DND-41 (cell line): ENCODE measurements at regions not wholly inside any gene's neighbourhood (a gene's known extent, or its start where the extent isn't known, plus 50 kb on each side); places are given as distances from the start of the nearest gene placed in this dataset.

Experiments used
- ATAC-seq: fragments of 200-7000 bp; cut with Tn5 transposase; 3 replicates; pipeline ENCODE4 v1.9.1; 2021; ENCODE audit warnings: low read depth; ENCODE audit not compliant: insufficient read depth
- DNase-seq: peaks from one replicate; pipeline ENCODE4 v3.0.0-alpha.2; 2020
- H2AFZ ChIP-seq: 2 replicates; pipeline ENCODE4 v1.6.0; 2012; ENCODE audit warnings: low read depth, low read length
- H3K27ac ChIP-seq: 2 replicates; pipeline ENCODE4 v1.5.1; 2012; ENCODE audit warnings: low read length, inconsistent platforms
- H3K27me3 ChIP-seq: fragments of 200-600 bp; sonication (generic); 2 replicates; pipeline ENCODE4 v1.6.0; 2012; ENCODE audit warnings: low read length, mild to moderate bottlenecking, inconsistent platforms; ENCODE audit not compliant: insufficient read depth, poor library complexity
- H3K36me3 ChIP-seq: 2 replicates; pipeline ENCODE4 v1.5.1; 2012; ENCODE audit warnings: low read length, inconsistent platforms; ENCODE audit not compliant: insufficient read depth
- H3K4me1 ChIP-seq: 2 replicates; pipeline ENCODE4 v1.5.1; 2012; ENCODE audit warnings: mild to moderate bottlenecking, low read length; ENCODE audit not compliant: insufficient read depth
- H3K4me2 ChIP-seq: 2 replicates; pipeline ENCODE4 v1.6.0; 2012; ENCODE audit warnings: mild to moderate bottlenecking, moderate library complexity, low read length, inconsistent platforms; ENCODE audit not compliant: insufficient read depth
- H3K4me3 ChIP-seq, 2 experiments: fragments of 200-600 bp in 1 of 2; shearing (Covaris generic) in 1 of 2; 2 replicates each; pipeline ENCODE4 v1.5.1; 2012 to 2016; ENCODE audit warnings: inconsistent platforms in 2 of 2, low read length in 2 of 2, mild to moderate bottlenecking in 2 of 2, low read depth in 1 of 2, moderate library complexity in 1 of 2
- H3K79me2 ChIP-seq: 2 replicates; pipeline ENCODE4 v1.6.0; 2012; ENCODE audit warnings: low read length, inconsistent platforms; ENCODE audit not compliant: insufficient read depth
- H3K9ac ChIP-seq: 2 replicates; pipeline ENCODE4 v1.6.0; 2012; ENCODE audit warnings: low read depth, mild to moderate bottlenecking, inconsistent platforms, low read length, moderate library complexity
- H3K9me3 ChIP-seq: 2 replicates; pipeline ENCODE4 v1.5.1; 2012; ENCODE audit warnings: low read length, moderate library complexity, mild to moderate bottlenecking, inconsistent platforms; ENCODE audit not compliant: insufficient read depth, severe bottlenecking
- H4K20me1 ChIP-seq: 2 replicates; pipeline ENCODE4 v1.6.0; 2012; ENCODE audit warnings: low read length; ENCODE audit not compliant: insufficient read depth
- EZH2 ChIP-seq: IDR thresholded peaks from 3 replicates; pipeline ENCODE4 v1.6.1; 2012; ENCODE audit warnings: borderline replicate concordance, low read depth, mild to moderate bottlenecking, moderate library complexity, low read length, inconsistent platforms; ENCODE audit not compliant: severe bottlenecking
- TF ChIP-seq, protein P1 (sequence below): IDR thresholded peaks from 2 replicates; pipeline ENCODE4 v1.5.1; 2012; ENCODE audit warnings: borderline replicate concordance, low read length, moderate library complexity, mild to moderate bottlenecking; ENCODE audit not compliant: poor library complexity, severe bottlenecking; ENCODE audit errors: extremely low read depth

DNA sequence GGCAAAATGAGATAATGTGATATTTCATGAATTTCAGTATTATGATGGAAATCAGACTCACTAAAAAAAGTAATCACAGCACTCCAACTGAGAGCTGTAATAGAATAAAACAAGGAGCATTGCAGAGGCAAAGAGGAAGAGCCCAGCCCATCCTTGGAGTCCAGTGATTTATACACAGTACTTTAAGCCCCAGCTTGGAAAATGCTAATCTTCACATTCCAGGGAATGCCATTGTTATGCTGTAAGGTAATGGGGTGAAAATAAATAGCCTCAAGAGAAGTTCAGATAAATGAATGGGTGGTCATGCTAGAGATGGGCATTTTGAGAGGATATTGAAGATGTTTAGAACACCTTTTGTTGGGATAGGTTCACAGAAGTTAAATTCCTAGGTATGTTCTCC, 190.3 kb upstream of the TAPT1 start:
- Histone ChIP-seq H4K20me1 (no peaks in the 10 kb centered on the region), H3K4me1 (no peaks in the 10 kb centered on the region), H3K4me2 (no peak overlapping the region), H3K79me2 (no peaks in the 10 kb centered on the region), H3K27me3 (no peaks in the 10 kb centered on the region), H3K27ac (no peak overlapping the region), H3K4me3 (no peak overlapping the region), H2AFZ (no peak overlapping the region), H3K9ac (no peak overlapping the region), H3K9me3 (no peaks in the 10 kb centered on the region), H3K36me3 (no peaks in the 10 kb centered on the region)
- DNase-seq = no peak
- TF ChIP-seq EZH2 = no peak
- TF ChIP-seq, protein P1, sequence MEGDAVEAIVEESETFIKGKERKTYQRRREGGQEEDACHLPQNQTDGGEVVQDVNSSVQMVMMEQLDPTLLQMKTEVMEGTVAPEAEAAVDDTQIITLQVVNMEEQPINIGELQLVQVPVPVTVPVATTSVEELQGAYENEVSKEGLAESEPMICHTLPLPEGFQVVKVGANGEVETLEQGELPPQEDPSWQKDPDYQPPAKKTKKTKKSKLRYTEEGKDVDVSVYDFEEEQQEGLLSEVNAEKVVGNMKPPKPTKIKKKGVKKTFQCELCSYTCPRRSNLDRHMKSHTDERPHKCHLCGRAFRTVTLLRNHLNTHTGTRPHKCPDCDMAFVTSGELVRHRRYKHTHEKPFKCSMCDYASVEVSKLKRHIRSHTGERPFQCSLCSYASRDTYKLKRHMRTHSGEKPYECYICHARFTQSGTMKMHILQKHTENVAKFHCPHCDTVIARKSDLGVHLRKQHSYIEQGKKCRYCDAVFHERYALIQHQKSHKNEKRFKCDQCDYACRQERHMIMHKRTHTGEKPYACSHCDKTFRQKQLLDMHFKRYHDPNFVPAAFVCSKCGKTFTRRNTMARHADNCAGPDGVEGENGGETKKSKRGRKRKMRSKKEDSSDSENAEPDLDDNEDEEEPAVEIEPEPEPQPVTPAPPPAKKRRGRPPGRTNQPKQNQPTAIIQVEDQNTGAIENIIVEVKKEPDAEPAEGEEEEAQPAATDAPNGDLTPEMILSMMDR = no peak
- ATAC-seq = no peak

DNA sequence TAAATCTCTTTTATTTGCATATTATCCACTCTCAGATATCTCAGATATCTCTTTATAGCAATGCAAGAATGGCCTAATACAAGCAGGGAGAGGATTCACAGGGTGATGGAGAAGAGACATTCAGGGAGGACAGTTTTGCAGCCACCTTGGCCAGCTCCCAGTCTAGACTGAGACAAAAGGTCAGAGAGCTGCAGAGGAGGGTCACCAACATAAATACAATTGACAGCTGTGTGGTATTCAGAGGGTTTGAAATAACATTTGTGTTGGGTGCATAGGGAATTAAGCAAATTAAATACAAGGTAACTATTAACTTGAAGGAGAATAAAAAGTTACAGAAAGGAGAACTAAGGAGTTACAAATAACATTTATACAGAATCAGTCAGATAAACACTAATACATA, 189.5 kb upstream of the TAPT1 start:
- TF ChIP-seq EZH2 = no peak
- TF ChIP-seq, protein P1 = no peak
- no peak for DNase-seq
- no peak overlapping the region for H3K27ac ChIP-seq
- H4K20me1 ChIP-seq = no peaks in the 10 kb centered on the region
- no peaks in the 10 kb centered on the region for H3K79me2 ChIP-seq
- no peaks in the 10 kb centered on the region for H3K27me3 ChIP-seq
- ATAC-seq = no peak
- no peaks in the 10 kb centered on the region for H3K9me3 ChIP-seq
- H3K4me2 ChIP-seq = no peak overlapping the region
- no peak overlapping the region for H3K9ac ChIP-seq
- no peaks in the 10 kb centered on the region for H3K36me3 ChIP-seq
- no peak overlapping the region for H3K4me3 ChIP-seq
- no peaks in the 10 kb centered on the region for H3K4me1 ChIP-seq
- no peak overlapping the region for H2AFZ ChIP-seq

DNA sequence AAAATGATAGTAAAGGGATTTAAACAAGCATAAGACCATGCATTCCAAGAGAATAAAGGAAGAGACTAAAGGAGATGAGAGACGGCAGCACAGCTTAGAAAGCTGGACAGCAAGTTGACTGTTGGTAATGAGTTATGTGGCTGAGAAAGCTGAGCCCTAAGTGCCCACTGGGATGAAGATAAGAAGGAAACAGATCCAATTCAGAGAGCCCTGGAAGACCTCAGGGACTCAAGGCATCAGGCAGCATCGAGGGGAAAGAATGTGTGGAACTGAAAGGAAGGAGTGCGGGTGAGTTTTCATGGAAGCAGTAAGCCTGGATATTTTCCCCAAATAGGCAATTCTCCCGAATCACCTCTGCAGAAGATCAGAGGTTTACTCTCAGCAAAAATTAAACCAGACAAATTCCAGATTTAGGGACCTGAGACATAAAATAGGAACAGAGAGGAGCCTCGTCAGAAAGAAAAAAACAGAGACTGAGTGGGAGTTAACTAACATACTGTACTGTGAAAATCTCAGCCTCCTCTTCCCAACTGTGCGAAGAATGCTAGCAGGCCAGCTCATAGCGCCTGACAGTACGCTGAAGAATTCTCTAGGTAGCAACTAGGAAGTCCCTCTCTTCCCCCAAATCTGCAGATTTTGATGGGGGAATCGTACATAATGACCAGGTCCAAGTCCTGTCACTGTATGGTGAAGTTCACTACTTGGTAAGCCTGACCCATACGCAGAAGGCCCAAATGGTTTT, 187.7 kb upstream of the TAPT1 start:
- no peaks in the 10 kb centered on the region for H3K27me3 ChIP-seq
- H3K4me1 ChIP-seq = no peaks in the 10 kb centered on the region
- no peaks in the 10 kb centered on the region for H3K36me3 ChIP-seq
- no peak overlapping the region for H2AFZ ChIP-seq
- H3K9ac ChIP-seq = no peak overlapping the region
- H3K4me3 ChIP-seq = no peak overlapping the region
- no peak overlapping the region for H3K4me2 ChIP-seq
- DNase-seq = no peak
- no peaks in the 10 kb centered on the region for H3K79me2 ChIP-seq
- no peak for TF ChIP-seq EZH2
- TF ChIP-seq, protein P1 = no peak
- H4K20me1 ChIP-seq = no peaks in the 10 kb centered on the region
- H3K27ac ChIP-seq = no peak overlapping the region
- no peak for ATAC-seq
- no peaks in the 10 kb centered on the region for H3K9me3 ChIP-seq
